HL-60 (cell line): ENCODE measurements at regions not wholly inside any gene's neighbourhood (a gene's known extent, or its start where the extent isn't known, plus 50 kb on each side); places are given as distances from the start of the nearest gene placed in this dataset.

Experiments
- DNase-seq, 2 experiments: peaks; one replicate each; pipeline ENCODE4 v3.0.0-alpha.2; 2010 to 2020; ENCODE audit warnings: low read depth in 1 of 2, low spot score in 1 of 2
- H3K27ac ChIP-seq: fragments of 250-450 bp; sonication (Bioruptor Pico); replicated peaks from 2 replicates; pipeline ENCODE4 v1.5.1; 2020; ENCODE audit warnings: mild to moderate bottlenecking, moderate library complexity
- H3K27me3 ChIP-seq: fragments of 250-450 bp; sonication (Bioruptor Pico); 2 replicates; pipeline ENCODE4 v1.5.1; 2021; ENCODE audit warnings: mild to moderate bottlenecking, moderate library complexity; ENCODE audit not compliant: insufficient read depth, poor library complexity, severe bottlenecking
- H3K4me3 ChIP-seq: replicated peaks from 2 replicates; pipeline ENCODE4 v1.5.1; 2011; ENCODE audit warnings: mild to moderate bottlenecking, control low read depth, low read length; ENCODE audit not compliant: insufficient read depth
- CTCF ChIP-seq: IDR thresholded peaks from one replicate; pipeline ENCODE4 v1.5.1; 2011; ENCODE audit warnings: low read length, control low read depth, inconsistent platforms; ENCODE audit not compliant: insufficient read depth
- GABPA ChIP-seq: IDR thresholded peaks from 2 replicates; pipeline ENCODE4 v1.6.1; 2012; ENCODE audit warnings: low read depth
- POLR2AphosphoS5 ChIP-seq: IDR thresholded peaks from 2 replicates; pipeline ENCODE4 v1.6.1; 2012; ENCODE audit warnings: low read depth
- REST ChIP-seq: IDR thresholded peaks from 2 replicates; pipeline ENCODE4 v1.6.1; 2012; ENCODE audit warnings: low read depth; ENCODE audit not compliant: insufficient replicate concordance
- SPI1 ChIP-seq: IDR thresholded peaks from 2 replicates; pipeline ENCODE4 v1.6.1; 2012; ENCODE audit warnings: low read depth, mild to moderate bottlenecking, borderline replicate concordance

GRCh38 chr6:65830151-65830550 is 123.1 kb upstream of the EYS start:
- H3K27me3 ChIP-seq: no peaks in the 10 kb centered on the region
- TF ChIP-seq GABPA: no peak
- TF ChIP-seq POLR2AphosphoS5: no peak
- no peak for TF ChIP-seq REST
- no peak for TF ChIP-seq CTCF
- no peak for TF ChIP-seq SPI1
- no peak overlapping the region for H3K4me3 ChIP-seq
- DNase-seq: no peak
- no peak overlapping the region for H3K27ac ChIP-seq

GRCh38 chr6:65819152-65819551 is 112.1 kb upstream of the EYS start:
- DNase-seq: no peak
- Histone ChIP-seq H3K27me3 (no peaks in the 10 kb centered on the region), H3K4me3 (no peak overlapping the region), H3K27ac (no peak overlapping the region)
- TF ChIP-seq SPI1 (no peak), GABPA (no peak), REST (no peak), POLR2AphosphoS5 (no peak), CTCF (no peak)

GRCh38 chr6:65818576-65818975 is 111.5 kb upstream of the EYS start:
- no peak for DNase-seq
- no peak overlapping the region for H3K4me3 ChIP-seq
- H3K27ac ChIP-seq: no peak overlapping the region
- H3K27me3 ChIP-seq: no peaks in the 10 kb centered on the region
- TF ChIP-seq POLR2AphosphoS5: no peak
- TF ChIP-seq SPI1: no peak
- no peak for TF ChIP-seq REST

GRCh38 chr6:65816991-65817390 is 110.0 kb upstream of the EYS start:
- TF ChIP-seq REST: no peak
- TF ChIP-seq GABPA: no peak
- no peak for TF ChIP-seq CTCF
- no peak for TF ChIP-seq SPI1
- TF ChIP-seq POLR2AphosphoS5: no peak
- H3K27ac ChIP-seq: no peak overlapping the region
- no peak overlapping the region for H3K4me3 ChIP-seq
- no peak for DNase-seq
- H3K27me3 ChIP-seq: no peaks in the 10 kb centered on the region
